PFSK-1 (cell line): ENCODE measurements at regions not wholly inside any gene's neighbourhood (a gene's known extent, or its start where the extent isn't known, plus 50 kb on each side); places are given as distances from the start of the nearest gene placed in this dataset.

Experiments
- FOXP2 ChIP-seq: optimal IDR thresholded peaks from 2 replicates; pipeline ENCODE3; 2011; ENCODE audit warnings: borderline replicate concordance, control low read depth, inconsistent platforms; ENCODE audit not compliant: insufficient read depth; ENCODE audit errors: extremely low read length, extremely low read depth
- POLR2AphosphoS5 ChIP-seq: IDR thresholded peaks from 2 replicates; pipeline ENCODE4 v1.6.1; 2012; ENCODE audit warnings: low read depth, mild to moderate bottlenecking, control low read depth, low read length, moderate library complexity
- REST ChIP-seq, 2 experiments: IDR thresholded peaks; 2 replicates each; pipeline versions ENCODE4 v1.6.1 to v1.8.0; 2011 to 2012; ENCODE audit warnings: low read depth in 2 of 2, low read length in 2 of 2, control low read depth in 1 of 2, inconsistent platforms in 1 of 2, mild to moderate bottlenecking in 1 of 2, moderate library complexity in 1 of 2; ENCODE audit not compliant: insufficient read depth in 1 of 2
- SIN3A ChIP-seq: IDR thresholded peaks from 2 replicates; pipeline ENCODE4 v1.6.1; 2012; ENCODE audit warnings: mild to moderate bottlenecking, low read length, moderate library complexity, borderline replicate concordance; ENCODE audit not compliant: insufficient read depth
- TAF1 ChIP-seq: IDR thresholded peaks from 2 replicates; pipeline ENCODE4 v1.6.1; 2012; ENCODE audit warnings: low read length, control low read depth, borderline replicate concordance; ENCODE audit not compliant: insufficient read depth

- TF ChIP-seq REST (IDR thresholded peaks at IDR 0.05; ENCODE audit: insufficient read depth in 1 of 2, low read depth in 2 of 2, low read length in 2 of 2) (no peak), TAF1 (no peak)
These were observed 79.9 kb upstream of the TMTC1 start for GRCh38 chr12:29863665-29864064.

DNA sequence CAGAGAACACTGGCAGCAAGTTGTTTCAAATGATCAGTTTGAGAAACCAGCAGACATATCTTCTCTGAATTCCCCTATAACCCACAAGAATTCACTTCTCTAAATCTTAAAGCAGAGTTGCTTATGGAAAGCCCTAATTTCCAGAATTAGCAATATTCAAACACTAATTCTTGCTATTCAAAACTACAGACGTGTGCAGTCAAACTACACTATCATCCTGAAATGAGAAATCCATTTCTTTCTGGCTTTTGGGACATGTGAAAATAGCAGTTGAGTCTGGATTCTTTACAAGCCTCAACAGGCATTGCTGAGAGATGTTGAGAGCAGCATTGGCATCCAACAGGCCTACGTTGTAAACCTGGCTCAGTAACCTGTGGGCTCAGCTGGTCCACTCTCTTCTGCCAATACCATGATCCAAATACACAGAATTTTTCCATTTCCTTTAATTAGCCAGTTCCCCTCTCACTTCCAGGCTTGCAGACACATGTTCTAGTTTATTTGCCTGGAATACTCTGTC lies 74.6 kb upstream of the TMTC1 start:
- no peak for TF ChIP-seq SIN3A

DNA sequence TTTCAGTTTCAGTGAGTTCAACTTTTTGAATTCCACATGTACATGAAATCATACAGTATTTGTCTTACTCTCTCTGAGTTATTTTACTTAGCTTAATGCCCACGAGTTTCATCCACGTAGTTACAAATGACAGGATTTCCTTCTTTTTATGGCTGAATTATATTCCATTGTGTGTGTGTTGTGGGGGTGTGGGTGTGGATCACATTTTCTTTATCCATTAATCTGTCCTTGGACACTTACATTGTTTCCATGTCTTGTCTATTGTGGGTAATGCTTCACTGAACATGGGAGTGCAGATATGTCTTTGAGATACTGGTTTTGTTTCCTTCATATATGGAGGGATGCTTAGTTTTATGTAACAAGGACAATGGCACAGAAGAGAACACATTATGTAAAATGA lies 63.5 kb upstream of the TMTC1 start:
- TF ChIP-seq TAF1 = no peak
- no peak for TF ChIP-seq REST (IDR thresholded peaks at IDR 0.05; ENCODE audit: insufficient read depth in 1 of 2, low read depth in 2 of 2, low read length in 2 of 2)
- no peak for TF ChIP-seq FOXP2
- TF ChIP-seq POLR2AphosphoS5 = no peak

- TF ChIP-seq TAF1 (no peak), POLR2AphosphoS5 (no peak), FOXP2 (no peak), SIN3A (no peak), REST (IDR thresholded peaks at IDR 0.05; ENCODE audit: insufficient read depth in 1 of 2, low read depth in 2 of 2, low read length in 2 of 2) (no peak)
These were observed 60.9 kb upstream of the TMTC1 start for GRCh38 chr12:29844667-29845066.

DNA sequence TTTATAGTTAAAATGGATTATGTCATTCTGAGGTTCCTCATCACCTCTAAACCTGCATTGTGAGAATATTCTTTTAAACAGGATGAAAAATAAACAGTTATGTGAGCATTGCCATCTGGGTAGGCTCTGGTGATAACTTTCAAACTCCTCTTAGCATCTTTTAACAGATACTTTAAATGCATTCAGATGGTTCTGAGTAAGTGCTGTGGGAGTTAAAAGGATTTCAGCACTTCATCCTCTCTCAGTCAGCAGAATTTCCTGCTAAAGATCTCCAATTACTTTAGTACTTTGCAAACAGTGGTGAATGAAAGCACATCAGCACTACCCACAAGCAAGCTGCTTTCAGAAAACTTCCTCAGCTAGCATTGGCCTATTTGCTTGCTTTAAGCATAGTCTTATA lies 59.3 kb upstream of the TMTC1 start:
- TF ChIP-seq POLR2AphosphoS5 = no peak
- TF ChIP-seq TAF1 = no peak
- no peak for TF ChIP-seq SIN3A

DNA sequence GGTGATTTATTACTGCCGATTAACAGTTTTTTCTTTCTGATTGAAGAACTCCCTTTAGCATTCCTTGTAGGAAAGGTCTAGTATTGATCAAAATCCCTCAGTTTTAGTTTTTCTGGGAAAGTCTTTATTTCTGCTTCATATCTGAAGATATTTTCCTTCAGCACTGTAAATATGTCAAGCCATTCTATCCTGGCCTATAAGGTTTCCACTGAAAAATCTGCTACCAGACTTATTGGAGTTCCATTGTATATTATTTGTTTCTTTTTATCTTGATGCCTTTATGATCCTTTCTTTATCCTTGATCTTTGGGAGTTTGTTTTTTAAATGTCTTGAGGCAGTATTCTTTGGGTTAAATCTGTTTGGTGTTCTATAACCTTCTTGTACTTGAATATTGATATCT lies 55.0 kb upstream of the TMTC1 start:
- TF ChIP-seq TAF1 (no peak), SIN3A (no peak), FOXP2 (no peak), REST (IDR thresholded peaks at IDR 0.05; ENCODE audit: insufficient read depth in 1 of 2, low read depth in 2 of 2, low read length in 2 of 2) (no peak), POLR2AphosphoS5 (no peak)
